NCI-H2196 treated with DMSO at 0.1 percent for 48 hours (cell line): ENCODE measurements at regions not wholly inside any gene's neighbourhood (a gene's known extent, or its start where the extent isn't known, plus 50 kb on each side); places are given as distances from the start of the nearest gene placed in this dataset.

Experiments used
- DNase-seq: peaks from one replicate; lab custom pipeline; 2025; ENCODE audit not compliant: unreplicated experiment; lab: John Stamatoyannopoulos, UW

DNA sequence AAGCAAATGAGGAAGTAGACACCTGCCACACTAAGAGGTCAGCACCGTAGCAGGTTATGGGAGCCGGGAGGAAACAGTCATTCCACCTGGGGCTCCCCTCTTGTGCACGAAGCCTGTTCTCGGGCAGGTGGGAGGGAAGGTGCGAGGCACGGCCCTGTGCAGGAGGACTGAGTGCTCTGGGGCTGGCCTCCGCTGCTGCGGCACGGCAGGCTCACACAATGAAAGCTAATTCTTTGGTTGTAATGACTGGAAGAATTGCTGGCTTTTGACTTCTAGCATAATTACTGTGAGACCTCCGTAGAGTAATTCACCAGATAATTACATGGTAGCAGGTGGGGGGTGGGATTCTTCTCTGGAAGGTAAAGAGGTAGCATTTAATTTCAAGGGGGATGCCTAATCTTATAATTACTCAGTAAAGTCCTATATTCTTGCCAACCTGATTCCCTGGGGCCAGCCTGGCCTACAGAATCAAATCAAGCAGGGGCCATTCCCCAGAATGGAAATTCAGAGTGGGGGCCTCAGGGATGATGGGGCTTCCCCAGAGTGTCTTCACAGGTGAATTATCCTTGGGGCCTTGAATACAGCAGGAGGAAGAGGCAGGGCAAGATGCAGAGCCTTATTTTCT is 129.1 kb downstream of the TPRA1 start:
- DNase-seq, result no peak

DNA sequence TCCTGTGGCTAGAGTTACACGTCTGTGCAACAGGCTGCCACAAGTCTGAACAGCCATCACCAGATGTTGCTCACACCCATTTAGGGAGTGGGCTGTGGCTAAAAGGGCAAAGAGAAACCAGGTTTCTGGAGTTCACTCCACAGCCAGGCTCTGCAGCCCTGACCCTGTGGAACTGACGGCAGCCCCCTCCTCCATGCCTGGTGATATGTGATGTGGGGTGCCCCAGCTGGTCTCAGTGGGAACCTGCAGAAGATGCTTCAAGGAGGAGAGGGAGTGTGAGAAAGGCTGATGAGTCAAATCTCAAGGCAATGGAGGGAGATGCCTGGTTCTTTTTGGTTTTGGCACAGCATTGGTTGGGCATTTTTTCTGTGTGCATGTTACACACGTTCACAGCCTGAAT is 130.6 kb downstream of the TPRA1 start:
- no peak for DNase-seq

DNA sequence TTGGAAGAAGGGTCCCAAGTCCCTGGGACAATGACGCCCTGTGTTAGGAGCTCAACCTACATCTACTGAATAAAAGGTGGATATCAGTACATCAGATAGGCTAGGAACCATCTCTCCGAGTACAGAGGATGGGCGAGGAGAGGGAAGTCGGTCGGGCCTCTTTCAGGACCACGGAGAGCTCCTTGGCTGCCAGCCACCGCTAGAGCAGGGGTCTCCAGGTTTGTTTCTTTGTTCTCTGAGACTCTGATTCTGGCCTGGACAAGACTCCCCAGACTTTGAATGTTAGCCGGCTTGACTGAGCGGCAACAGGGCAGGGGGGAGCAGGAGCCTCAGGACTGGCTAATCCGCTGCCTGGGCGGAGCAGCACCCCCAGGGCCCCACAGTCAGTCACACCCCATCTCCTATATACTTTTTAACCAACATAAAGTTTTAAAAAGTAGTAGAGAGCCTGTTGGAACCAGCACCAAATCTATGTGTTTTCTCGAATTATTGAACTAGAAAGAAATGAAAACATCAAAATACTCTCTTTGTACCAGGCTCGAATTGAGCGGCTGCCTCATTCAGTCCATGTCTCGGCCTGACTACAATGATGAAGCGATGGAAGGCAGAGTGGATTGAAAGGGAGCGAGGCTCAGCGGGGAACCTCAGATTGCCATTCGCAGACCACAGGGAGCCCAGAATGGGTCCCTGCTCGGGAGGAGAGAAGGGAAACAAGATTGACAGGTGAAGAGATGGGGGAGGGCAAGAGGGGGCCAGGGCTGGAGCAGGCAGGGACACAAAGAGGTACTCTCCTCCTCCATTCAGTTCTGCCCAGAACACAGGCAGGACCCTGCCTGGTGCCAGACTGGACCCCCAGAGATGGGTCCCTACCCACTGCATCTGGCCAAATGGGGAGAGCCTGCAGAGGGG is 131.6 kb downstream of the TPRA1 start:
- no peak for DNase-seq

DNA sequence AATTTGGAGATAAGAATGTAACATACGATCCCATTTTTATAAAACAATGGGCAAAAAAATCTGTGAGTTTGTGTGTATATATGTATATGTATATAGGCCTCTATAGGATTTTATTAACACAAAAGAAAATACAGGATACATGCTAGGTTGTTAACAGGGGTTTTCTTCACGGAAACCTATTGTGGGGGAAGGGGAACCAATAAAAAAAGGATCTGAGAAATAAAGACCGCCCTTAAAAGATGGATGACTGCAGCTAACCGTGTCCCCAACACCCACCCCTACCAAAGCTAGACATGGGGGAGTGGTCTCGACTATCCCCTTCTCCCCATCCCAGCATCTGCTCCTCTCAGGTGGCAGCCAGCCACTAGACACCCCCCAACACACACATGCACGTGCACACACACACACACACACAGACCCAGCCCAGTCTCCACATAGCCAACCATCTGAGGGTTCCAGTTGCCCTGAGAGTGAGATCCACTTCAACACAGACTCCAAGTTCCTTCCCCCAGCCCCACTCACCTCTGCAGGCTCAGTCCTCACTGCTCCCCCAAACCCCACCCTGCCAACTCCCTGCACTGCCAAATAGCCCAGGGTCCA is 132.9 kb downstream of the TPRA1 start:
- DNase-seq, result no peak

DNA sequence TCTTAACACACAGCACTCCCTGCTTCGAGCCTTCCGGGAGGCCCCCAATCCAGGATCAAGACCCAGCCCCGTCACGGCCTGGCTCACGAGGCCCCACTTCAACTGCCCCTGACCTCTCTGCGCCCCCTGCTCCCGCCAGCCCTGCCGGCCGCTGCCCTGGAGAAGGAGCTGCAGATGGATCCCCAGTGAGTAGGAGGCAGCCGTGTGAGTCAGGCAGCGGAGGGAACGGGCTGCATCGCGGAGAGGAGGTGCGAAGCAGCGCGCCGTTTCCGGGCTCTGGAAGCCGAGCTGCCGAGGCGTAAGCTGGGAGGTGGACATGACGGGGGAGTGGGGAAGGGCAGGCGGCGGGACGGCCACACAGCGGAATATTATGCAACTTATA is 133.4 kb downstream of the TPRA1 start:
- no peak for DNase-seq

DNA sequence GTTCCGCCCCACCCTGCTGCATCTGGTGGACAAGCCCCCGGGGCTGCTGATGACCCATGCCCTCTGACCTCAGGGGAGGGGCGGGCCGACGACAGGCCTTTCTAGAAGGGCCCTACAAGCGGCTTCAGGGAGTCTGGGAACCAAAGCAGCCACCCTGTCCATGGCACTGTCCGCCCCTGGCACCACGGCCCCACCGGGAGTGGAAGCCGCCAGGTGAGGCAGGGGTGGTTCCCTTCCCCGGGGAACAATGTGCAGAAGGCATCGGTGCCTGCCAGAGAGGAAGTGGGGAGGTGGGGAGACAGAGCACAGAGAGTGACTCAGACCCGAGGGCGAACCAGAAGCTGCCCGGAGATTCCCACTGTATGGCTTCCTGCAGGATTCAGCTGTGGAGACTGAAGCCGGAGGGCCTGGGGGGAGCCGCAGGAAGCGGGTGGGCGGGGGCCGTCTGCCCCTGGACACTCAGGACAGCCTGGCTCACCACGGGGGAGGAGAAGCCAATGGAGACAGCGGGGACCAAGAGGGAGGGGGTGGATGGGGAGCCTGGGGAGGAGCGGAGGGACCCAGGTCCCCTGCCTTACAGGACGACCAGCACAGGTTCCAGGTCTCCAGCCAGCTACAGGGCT is 134.0 kb downstream of the TPRA1 start:
- no peak for DNase-seq

DNA sequence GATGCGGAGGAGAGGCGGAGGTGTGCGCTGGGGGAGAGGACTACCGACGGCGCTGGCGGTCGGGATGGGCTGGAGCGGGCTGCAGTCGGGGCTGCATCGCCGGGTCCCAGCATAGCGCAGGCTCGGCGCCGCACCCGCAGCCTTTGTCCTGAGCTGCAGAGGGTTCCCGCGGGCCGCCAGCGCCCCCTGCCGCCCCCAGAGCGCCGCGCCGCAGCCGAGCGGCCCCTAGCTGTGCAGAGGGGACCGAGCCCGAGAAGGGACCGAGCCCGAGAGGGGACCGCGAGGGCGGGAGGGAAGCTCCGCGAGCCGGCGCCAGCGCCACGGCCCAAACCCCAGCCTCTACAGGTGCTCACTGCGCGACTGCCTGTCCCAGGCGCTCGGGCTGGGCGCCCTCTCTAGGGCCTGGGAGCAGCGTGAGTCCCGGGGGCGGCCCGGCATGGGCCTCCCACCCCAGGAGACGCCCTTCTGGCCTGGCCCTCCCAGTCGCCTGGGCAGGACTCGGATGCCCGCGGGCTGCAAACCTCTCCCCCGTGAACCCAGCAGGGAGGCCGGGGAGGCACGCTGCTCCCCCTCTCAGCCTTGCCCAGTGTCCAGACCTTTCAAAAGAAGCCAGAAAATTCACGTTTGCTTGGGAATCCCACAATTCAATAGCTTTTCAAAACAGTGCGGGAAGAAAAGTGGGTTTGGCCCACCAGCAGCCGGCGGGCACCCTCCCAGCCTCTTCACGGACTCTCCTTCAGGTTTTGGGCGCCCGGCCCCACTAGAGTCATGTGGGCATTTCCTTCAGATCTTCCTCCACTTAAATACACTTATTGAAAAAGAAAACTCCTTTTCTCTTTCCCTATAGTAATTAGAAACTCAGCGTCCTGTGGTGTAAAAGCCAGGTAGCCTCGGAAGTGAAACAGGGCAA is 134.7 kb downstream of the TPRA1 start:
- peak; percentile 82 for DNase-seq

DNA sequence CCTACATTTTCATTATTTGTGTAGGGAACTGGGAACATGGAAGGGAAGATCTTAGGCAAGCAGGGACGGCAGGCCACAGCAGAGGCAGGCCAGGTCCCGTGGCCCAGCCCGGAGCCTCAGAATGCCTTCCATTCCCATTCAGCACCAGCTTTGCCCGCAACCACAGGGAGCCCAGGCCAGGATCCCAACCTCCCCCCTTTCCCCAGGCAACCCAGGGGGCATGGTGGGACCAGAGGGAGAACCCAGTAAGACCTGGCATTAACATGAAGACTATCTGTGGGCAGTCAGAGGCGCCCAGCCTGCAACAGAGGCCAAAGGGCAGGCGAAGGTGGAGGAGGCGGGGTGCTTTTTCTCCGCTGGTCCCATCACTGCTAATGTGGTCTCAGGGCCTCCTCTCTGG is 135.6 kb downstream of the TPRA1 start:
- no peak for DNase-seq

DNA sequence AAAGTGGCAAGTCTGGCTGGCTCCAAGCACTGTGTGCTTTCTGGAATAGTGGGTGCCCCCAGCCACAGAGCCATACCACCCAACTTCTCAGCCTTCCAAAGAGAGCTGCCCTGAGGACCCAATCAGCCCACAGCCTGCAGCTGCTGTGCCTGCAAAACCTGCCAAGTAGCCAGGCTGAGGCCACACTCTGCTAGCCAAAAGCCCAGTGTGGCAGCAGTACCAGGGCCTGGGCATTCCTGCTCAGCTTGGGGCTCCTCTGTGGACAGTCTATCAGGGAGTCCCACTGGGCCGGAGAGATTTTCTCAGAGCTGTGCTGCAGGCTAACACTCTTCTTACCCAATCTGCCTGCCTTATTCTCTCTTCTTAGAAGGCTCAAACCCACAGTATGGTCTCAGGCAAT is 136.5 kb downstream of the TPRA1 start:
- no peak for DNase-seq

DNA sequence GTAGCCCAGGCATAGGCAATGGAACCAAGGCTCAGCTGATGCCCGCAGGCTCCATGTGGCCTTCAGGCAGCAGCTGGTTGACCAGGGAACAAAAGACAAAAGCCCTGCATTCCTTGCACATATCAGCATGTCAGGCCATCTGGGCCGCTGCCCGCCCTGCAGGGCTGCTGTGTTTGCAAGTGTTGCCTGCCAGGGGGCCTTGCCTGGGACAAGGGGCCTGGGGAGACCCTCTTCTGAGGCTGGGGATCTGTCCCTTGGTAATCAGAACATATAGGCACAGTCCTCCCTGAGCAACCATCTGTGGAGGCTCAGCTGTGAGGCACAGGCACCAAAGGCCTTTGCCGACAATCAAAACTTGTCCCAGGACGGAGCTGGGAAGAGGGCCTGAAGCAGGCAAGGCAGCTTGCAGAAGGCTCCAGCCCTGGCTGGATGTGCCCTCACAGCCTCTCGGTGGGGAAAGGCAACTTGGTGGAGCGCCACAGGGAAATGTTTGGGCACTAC is 138.2 kb downstream of the TPRA1 start:
- DNase-seq, result no peak

DNA sequence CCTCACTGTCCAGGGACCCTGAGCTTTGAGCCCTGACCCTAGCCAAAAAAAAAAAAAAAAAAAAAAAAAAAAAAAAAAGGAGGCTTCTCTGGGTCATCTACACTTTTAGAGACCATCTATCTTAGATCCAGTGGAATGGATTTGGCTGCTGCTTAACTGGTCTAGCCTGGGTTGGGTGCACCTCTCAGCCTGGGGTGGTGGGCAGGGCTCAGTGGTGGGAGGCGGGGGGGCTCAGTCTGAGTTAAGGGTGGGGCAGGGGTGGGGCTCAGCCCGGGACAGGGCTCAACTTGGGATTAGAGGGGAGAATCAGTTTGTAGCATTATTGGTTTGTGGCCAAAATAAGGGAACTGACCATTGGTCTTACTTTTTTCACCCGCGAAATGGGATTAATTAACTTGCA is 139.2 kb downstream of the TPRA1 start:
- no peak for DNase-seq

DNA sequence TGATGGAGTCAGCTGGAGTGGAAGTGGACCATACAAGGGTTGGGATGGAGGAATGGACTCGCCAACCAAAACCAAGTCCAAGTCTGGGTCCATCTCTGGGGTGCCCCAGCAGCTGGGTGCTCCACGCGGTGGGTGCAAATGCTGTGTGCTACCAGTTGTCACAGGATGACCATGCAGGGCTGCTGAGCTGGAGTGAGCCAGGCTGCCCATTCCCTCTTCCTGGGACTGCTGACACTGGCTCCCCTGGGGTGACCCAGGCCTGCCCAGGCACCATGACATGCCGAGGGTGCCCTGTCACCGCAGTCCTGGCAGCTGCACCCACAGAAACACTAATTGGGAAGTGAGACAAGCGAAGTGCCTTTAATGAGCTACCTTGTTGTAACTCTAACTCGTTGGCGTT is 140.2 kb downstream of the TPRA1 start:
- no peak for DNase-seq

DNA sequence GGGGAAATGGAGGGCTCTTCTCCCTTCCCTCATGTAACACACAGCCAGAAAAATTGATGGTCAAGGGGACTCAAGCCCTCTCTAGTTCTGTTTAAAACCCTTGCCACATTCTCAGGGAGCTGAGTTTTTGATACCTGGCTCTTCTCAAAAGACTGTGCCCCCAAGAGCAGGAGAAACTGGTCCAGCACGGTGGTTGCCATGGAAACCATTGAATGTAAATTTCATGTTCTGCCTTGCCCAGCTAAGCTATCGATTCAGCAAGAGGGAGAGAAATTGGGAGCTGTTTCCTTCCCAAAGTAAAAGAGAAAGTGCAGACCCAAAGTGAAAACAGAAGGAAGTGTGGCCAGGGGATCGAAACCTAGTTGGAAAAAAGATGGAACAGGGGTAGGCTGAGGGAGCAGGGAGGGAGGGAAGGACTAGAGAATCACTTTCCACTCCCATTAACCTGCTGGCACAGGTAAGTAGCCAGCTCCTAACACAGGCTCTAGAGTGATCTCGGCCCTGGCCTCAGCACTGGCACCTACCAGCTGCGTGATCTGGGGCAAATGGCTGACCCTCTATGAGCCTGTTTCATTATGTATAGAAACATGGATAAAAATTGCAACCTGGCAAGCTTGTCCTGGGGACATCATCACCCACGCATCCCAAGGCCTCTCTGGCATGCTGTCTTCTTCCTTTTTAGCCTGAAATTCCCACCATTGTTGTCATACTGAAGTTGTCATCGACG is 140.9 kb downstream of the TPRA1 start:
- no peak for DNase-seq

DNA sequence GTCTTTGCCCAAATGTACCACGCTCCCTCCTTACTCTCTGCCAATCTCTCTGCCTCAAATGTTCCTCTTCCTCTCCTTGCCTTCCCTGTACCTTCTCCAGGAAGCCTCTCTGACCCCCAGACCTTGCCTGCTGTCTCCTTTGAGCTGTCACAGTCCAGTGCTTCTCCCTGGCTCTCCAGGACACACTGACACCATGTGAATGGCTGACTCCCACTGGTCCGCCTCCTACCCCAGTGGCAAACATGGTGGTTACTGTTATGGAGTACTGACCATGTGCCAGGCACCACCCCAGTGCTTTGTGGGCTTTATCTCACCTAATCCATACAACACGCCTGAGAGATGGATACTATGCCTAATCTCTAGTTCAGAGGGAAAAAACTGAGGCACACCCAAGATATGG is 141.9 kb downstream of the TPRA1 start:
- DNase-seq, result no peak

DNA sequence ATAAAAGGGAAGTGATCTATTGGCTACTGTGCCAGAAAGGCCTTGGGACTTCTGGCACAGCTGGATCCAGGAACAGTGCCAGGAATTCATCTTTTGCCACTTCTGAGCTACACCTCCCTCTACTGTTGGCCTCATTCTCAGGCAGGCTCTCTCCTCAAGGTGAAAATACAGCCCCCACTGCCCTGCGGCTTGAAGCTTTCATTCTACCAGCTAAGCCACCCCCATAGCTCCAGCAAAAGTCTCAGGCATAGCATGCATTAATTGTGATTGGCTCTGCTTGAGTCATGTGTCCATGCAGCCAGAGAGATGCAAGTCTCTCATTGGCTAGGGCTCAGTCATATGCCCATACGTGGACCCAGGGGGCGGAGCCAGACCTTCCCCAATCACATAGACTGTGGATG is 142.4 kb downstream of the TPRA1 start:
- DNase-seq, result peak; percentile 69

DNA sequence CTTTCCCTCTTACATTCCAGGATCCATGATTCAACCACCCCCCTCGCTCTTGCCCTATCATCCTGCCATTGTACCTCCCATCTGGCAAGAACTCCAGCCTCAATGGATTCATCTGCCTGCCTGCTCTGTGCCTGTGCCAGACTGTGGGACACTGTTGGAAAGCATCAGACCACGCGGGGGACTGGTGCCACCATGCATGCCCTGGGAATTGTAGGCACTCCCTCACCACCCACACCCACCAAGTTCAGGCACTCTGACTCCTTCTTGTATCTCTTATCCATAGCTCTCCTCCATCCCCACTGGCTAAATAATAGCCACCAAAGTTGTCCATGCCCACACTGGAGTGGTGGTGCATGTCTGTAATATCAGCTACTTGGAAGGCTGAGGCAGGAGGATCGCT is 143.8 kb downstream of the TPRA1 start:
- DNase-seq, result no peak

DNA sequence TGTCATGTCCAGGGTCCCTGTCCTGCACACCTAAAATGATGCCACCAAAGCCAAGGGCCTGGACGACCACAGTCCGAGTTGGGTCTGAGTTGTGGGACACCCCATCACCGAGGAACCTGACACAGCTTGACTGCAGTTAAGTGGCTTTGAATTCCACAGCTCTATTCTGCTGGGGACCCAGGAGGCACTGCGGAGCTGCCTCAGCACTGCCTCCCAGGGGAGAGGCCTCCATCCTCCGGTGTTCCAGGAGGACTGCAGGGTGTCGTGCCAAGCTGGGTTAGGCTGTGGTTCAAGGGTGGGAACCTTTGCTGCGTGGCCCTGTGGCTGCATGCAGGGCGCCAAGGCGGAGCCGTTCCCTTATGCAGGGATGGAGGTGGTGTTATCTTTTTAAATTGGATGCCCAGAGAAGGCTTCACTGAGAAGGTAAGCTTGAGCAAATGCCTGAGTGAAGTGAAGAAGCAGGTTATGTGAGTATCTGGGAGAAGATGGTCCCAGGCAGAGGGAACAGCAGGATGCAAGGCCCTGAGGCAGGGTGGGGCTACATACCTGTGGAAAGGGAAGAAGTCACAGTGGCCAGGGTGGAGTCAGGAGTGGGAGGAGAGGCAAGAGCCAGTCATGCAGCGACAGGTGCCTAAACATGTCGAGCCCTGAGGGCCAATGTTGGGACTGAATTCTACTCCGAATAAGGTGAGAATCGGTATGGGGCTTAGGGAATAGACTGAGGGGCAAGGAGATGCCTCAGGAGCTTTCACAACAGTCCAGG is 144.8 kb downstream of the TPRA1 start:
- DNase-seq, result no peak

DNA sequence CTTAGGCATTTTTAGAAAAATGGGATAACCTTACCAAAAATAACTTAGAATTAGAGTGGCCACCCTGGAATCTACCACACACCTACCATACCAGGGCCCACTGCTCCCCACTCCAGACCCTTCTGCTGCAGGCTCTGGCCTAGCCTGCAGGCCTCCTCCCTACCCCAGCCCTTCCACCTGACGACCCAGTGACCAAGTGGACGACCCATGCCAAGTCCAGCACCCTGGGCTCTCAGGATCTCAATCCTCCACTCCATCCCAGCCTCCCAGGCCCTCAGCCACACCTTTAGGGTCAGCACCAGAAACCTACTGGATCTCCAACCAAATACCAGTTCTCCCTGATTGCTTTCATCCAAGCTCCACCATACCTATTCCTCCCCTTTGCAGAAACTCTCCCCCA is 145.8 kb downstream of the TPRA1 start:
- DNase-seq, result no peak
